AG04449 (cell line): ENCODE measurements at regions not wholly inside any gene's neighbourhood (a gene's known extent, or its start where the extent isn't known, plus 50 kb on each side); places are given as distances from the start of the nearest gene placed in this dataset.

Experiments used
- CTCF ChIA-PET: fragments of 350-600 bp; formaldehyde crosslinking; extraction: SDS; loops from one replicate; lab custom pipeline; 2021; ENCODE audit warnings: antibody characterized with exemption; lab: Yijun Ruan, JAX
- POLR2A ChIA-PET: fragments of 400-600, 350-600 bp; formaldehyde crosslinking; extraction: SDS; loops from one replicate; lab custom pipeline; 2020; ENCODE audit warnings: antibody characterized with exemption, inconsistent platforms; lab: Yijun Ruan, JAX
- DNase-seq: peaks from one replicate; pipeline ENCODE4 v3.0.0-alpha.2; 2010; ENCODE audit warnings: low read depth, low spot score
- H3K4me3 ChIP-seq: 2 replicates; pipeline ENCODE4 v1.5.1; 2011; ENCODE audit warnings: low read depth, mild to moderate bottlenecking, control low read depth, low read length
- TF ChIP-seq, protein P1 (sequence below): IDR thresholded peaks from one replicate; pipeline ENCODE4 v1.5.1; 2011; ENCODE audit warnings: mild to moderate bottlenecking, moderate library complexity, low read length, control low read depth, inconsistent platforms; ENCODE audit not compliant: insufficient read depth; ENCODE audit errors: missing control alignments

DNA sequence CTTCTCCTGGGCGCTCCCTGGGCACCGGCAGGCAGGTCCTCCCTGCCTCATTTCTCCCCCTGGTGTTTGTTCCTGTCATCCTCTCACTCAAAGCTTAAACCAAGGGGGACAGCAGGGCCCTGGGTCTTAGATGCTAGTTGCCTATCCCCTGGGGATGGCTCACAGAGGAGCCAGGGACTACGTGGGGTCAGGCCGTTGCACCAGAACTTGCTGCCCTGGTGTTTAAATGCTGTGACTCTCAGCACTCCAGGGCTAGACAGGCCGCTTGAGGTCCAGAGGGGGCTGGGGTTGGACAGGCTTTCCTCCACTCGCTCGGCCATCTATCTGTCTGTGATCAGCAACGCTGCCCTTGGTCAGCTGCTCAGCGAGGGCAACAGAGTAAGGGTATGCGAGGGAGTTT lies 340.3 kb downstream of the CXCL12 start:
- no peak overlapping the region for H3K4me3 ChIP-seq
- POLR2A ChIA-PET = no interaction called here
- TF ChIP-seq, protein P1, sequence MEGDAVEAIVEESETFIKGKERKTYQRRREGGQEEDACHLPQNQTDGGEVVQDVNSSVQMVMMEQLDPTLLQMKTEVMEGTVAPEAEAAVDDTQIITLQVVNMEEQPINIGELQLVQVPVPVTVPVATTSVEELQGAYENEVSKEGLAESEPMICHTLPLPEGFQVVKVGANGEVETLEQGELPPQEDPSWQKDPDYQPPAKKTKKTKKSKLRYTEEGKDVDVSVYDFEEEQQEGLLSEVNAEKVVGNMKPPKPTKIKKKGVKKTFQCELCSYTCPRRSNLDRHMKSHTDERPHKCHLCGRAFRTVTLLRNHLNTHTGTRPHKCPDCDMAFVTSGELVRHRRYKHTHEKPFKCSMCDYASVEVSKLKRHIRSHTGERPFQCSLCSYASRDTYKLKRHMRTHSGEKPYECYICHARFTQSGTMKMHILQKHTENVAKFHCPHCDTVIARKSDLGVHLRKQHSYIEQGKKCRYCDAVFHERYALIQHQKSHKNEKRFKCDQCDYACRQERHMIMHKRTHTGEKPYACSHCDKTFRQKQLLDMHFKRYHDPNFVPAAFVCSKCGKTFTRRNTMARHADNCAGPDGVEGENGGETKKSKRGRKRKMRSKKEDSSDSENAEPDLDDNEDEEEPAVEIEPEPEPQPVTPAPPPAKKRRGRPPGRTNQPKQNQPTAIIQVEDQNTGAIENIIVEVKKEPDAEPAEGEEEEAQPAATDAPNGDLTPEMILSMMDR = no peak
- no peak for DNase-seq
- CTCF ChIA-PET = no interaction called here

DNA sequence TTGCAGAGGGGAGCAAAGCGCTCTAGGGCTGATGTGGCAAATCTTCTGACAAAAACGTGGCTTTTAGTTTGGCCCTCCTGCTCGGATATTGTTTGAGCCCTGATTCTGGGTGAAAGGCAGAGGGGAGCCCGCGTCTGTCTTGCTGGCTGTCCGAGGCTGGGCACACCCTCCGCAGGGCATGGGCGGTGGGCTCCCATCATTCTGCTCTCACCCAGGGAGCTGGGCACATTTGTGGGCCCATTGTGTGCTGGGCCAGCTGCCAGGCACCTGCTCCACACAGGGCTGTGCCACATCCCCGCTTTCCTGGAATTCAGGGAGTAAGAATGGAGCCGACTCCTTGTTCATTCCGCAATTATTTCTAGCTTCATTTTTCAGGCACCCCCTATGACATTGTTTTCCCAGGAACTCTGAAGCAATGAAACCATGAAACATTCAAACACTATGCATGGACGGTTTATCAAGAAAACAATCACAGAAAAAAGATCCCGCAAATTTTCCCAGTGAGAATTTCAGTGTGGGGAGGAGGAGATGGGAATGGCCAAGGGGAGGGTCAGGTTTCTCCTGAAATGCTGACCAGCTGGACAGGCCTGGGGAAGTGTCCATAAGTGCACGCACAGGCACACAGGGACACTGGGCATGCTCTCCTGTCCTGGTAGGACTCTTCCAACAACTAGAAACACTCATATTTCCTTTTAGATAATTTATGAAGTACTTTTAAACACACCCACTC lies 341.1 kb downstream of the CXCL12 start:
- TF ChIP-seq, protein P1 = no peak
- POLR2A ChIA-PET = no interaction called here
- DNase-seq = no peak
- no peak overlapping the region for H3K4me3 ChIP-seq
- CTCF ChIA-PET = no interaction called here

DNA sequence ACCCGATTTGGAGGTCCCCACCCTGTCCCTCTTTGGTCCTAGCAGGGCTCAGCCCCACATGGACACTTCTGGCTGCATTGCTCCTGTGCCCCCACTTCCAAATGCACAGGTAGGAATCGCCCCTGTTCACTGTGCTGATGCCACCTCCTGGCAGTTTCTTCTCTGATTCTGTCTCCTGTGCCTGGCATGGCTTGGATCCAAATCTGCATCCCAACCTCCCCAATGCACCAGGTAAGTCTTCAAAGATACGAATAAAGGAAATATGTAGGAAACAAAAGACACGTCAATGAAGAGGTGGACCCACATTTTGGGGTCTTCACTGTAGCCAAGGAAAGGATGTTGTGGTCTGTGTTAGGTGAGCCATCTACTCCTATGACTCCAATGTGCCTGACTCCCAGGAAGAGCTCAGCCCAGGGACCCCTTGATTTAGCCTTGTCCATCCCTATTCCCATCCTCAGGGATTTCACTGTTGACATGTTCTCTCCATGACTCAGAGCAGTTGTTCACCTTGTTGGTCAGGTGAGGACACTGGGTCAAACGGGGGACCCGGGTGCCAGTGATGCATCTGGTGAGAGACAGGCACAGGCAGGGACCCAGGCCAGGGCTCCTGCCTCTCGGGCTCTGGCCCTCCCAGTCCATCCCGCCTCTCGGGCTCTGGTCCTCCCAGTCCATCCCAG lies 341.8 kb downstream of the CXCL12 start:
- CTCF ChIA-PET = no interaction called here
- TF ChIP-seq, protein P1 = no peak
- H3K4me3 ChIP-seq = no peak overlapping the region
- no peak for DNase-seq
- POLR2A ChIA-PET = no interaction called here

DNA sequence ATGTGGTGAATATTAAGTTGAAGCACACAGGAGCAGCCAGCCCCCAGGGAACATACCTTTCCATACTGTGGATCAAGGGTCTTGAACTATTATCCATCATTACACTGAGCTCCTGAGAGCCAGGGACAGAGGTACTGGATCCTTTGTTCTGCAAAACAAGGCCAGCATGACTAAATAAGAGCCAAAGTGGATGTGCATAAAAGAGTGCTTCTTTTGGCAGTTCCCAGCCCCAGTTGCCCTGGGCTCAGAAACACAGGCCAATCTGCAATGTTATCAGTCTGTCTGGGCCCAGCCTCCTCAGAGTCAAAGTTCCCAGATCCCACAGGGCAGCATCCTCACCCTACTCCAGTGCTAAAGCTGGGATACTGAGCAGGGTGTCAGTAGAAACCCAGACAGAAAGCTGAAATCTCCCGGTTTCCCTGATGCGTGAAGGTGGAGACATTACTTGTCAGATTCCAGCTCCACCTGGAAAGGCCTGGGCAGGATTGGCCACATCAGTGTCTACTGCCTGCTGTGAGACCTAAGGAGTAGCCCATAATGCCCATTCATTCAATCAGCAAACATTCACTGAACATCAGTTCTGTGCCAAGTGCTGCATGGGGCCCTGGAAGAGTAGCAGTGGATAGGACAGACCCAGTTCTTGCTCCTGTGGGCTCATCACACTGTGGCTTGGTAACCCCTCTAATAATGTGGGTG lies 342.7 kb downstream of the CXCL12 start:
- TF ChIP-seq, protein P1 = no peak
- no peak for DNase-seq
- POLR2A ChIA-PET = no interaction called here
- CTCF ChIA-PET = no interaction called here
- no peak overlapping the region for H3K4me3 ChIP-seq

DNA sequence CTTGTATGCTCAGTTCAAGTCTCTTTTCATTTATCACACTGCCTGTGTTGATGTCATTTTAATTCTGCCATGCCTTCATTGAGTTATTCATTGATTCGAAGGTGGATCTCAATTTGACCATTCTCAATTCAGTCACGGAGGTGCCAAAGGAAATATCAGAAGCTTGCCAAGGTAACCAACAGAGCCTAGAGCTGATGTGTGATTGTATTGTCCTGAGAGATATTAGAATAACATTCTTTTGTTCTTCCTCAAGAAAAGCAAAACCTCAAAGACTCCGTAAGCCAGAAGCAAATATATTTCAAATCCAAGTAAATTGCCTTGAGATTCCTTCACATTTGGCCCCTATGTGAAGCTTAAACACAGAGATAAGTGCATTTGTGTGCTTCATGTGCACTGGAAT lies 345.3 kb downstream of the CXCL12 start:
- TF ChIP-seq, protein P1 = no peak
- CTCF ChIA-PET = no interaction called here
- no peak for DNase-seq
- H3K4me3 ChIP-seq = no peak overlapping the region
- POLR2A ChIA-PET = no interaction called here

DNA sequence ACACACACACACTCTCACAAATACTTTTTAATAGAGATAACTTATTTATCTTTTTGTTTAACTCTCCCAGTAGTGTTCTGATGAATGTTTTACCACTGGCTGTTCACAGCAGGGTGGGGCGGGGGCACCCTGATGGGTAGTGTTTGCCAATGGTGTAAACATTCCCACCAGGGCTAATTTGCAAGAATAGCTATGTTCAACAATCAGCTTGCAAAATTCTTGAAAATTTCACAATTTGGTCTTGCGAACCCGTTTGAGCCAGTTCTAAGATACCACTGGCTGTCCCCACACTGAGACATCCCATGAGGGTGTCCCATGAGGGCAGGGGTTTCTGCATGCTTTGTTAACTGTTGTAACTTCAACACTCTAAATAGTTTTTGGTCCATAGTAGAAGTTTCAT lies 348.5 kb downstream of the CXCL12 start:
- POLR2A ChIA-PET = no interaction called here
- no peak for DNase-seq
- TF ChIP-seq, protein P1 = no peak
- no peak overlapping the region for H3K4me3 ChIP-seq
- CTCF ChIA-PET = interaction anchor here (1.4 to 1.6 kb wide), 2 partner anchors 10 to 347 kb away, joined by 3 read pairs; no protein-coding TSS in a partner anchor
